H1 (cell line): ENCODE measurements at regions not wholly inside any gene's neighbourhood (a gene's known extent, or its start where the extent isn't known, plus 50 kb on each side); places are given as distances from the start of the nearest gene placed in this dataset.

ENCODE experiments used
- BCL11A ChIP-seq, 2 experiments: IDR thresholded peaks; one replicate each; pipeline ENCODE4 v1.6.1; 2011; ENCODE audit warnings: low read depth in 2 of 2, low read length in 2 of 2, mild to moderate bottlenecking in 2 of 2
- CHD7 ChIP-seq: fragments of 300-600 bp; sonication (generic); IDR thresholded peaks from 2 replicates; pipeline ENCODE4 v1.7.1; 2012; ENCODE audit warnings: low read length, moderate library complexity, mild to moderate bottlenecking, inconsistent platforms; ENCODE audit not compliant: insufficient replicate concordance
- EGR1 ChIP-seq: IDR thresholded peaks from 2 replicates; pipeline ENCODE4 v1.6.1; 2011; ENCODE audit warnings: low read depth, low read length, borderline replicate concordance
- GTF2F1 ChIP-seq: IDR thresholded peaks from 2 replicates; pipeline ENCODE4 v1.6.1; 2012; ENCODE audit warnings: low read depth, low read length, improper control_type of control experiment, borderline replicate concordance
- POU5F1 ChIP-seq: IDR thresholded peaks from 2 replicates; pipeline ENCODE4 v1.6.1; 2011; ENCODE audit warnings: low read depth, mild to moderate bottlenecking, low read length, moderate library complexity
- SAP30 ChIP-seq: fragments of 300-600 bp; sonication (generic); IDR thresholded peaks from 2 replicates; pipeline ENCODE4 v1.7.1; 2012; ENCODE audit warnings: low read length, moderate library complexity, mild to moderate bottlenecking, inconsistent platforms; ENCODE audit not compliant: insufficient read depth, insufficient replicate concordance
- SRF ChIP-seq: IDR thresholded peaks from 2 replicates; pipeline ENCODE4 v1.6.1; 2011; ENCODE audit warnings: mild to moderate bottlenecking, low read depth, low read length, moderate library complexity

GRCh38 chr6:141635621-141636020, 497.1 kb upstream of the GJE1 start (continued):
- TF ChIP-seq SAP30 (no peak), EGR1 (no peak), CHD7 (no peak), GTF2F1 (no peak), BCL11A (IDR thresholded peaks at IDR 0.05; ENCODE audit: low read depth in 2 of 2, low read length in 2 of 2) (no peak), SRF (no peak), POU5F1 (no peak)
